Ascending aorta (tissue), 2 donors: ENCODE measurements at regions not wholly inside any gene's neighbourhood (a gene's known extent, or its start where the extent isn't known, plus 50 kb on each side); places are given as distances from the start of the nearest gene placed in this dataset.

ENCODE experiments used
- DNase-seq, 2 donors: peaks; one replicate each; pipeline ENCODE4 v3.0.0-alpha.2; 2019; ENCODE audit warnings: low spot score in 2 of 2
- H3K27ac ChIP-seq, 2 donors: fragments of 200-600 bp; sonication (generic); one replicate each; pipeline ENCODE4 v1.5.1; 2016 to 2017; ENCODE audit warnings: mild to moderate bottlenecking in 1 of 2
- H3K27me3 ChIP-seq: fragments of 200-600 bp; sonication (generic); one replicate; pipeline ENCODE4 v1.5.1; 2017
- H3K36me3 ChIP-seq, 2 donors: fragments of 200-600 bp; sonication (generic); one replicate each; pipeline ENCODE4 v1.5.1; 2016
- H3K4me1 ChIP-seq, 2 donors: fragments of 200-600 bp; sonication (generic); one replicate each; pipeline ENCODE4 v1.5.1; 2016 to 2017; ENCODE audit warnings: mild to moderate bottlenecking in 1 of 2
- H3K4me3 ChIP-seq, 2 donors: fragments of 200-600 bp; sonication (generic); one replicate each; pipeline ENCODE4 v1.5.1; 2016 to 2017; ENCODE audit warnings: mild to moderate bottlenecking in 1 of 2
- H3K9me3 ChIP-seq, 2 donors: fragments of 200-600 bp; sonication (generic); one replicate each; pipeline ENCODE4 v1.5.1; 2016
- CTCF ChIP-seq, 3 experiments: fragments of 200-600 bp in 2 of 3; fragments of 450-650 bp in 1 of 3; sonication (generic) in 2 of 3; IDR thresholded peaks; one replicate each; pipeline ENCODE4 v1.5.1; 2016 to 2019; ENCODE audit warnings: antibody characterized with exemption in 3 of 3, mild to moderate bottlenecking in 1 of 3, moderate library complexity in 1 of 3
- intact Hi-C: fragments of 100-400 bp; cut with DNase I; formaldehyde crosslinking; loops from one replicate; pipeline ENCODE4 v1.15.1; 2023

DNA sequence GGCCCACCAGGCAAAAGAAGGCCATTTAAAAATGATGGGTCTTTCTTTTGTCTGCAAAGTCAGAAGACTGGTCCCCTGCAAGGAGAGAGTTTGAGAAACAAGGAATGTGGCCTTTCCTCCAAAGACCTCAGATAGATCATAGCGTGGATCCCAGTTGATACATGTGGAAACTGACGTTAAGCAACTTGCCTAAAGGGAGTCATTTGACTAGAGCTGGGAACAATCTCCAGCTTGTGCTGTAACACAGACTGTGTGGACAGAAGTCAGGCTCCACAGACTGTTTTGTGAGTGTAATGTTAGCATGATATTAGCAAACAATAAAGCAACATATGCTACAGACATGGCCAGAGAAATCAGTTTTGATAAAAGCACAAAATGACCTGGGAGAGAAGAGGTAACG is 140.4 kb upstream of the CITED2 start:
- DNase-seq = no peak
- no peak overlapping the region for H3K27ac ChIP-seq
- intact Hi-C loops = no loop called here
- H3K36me3 ChIP-seq = no peaks in the 10 kb centered on the region
- H3K4me3 ChIP-seq = no peak overlapping the region
- no peaks in the 10 kb centered on the region for H3K27me3 ChIP-seq
- H3K4me1 ChIP-seq = no peaks in the 10 kb centered on the region
- H3K9me3 ChIP-seq = no peaks in the 10 kb centered on the region
- no peak for TF ChIP-seq CTCF (IDR thresholded peaks at IDR 0.05)

DNA sequence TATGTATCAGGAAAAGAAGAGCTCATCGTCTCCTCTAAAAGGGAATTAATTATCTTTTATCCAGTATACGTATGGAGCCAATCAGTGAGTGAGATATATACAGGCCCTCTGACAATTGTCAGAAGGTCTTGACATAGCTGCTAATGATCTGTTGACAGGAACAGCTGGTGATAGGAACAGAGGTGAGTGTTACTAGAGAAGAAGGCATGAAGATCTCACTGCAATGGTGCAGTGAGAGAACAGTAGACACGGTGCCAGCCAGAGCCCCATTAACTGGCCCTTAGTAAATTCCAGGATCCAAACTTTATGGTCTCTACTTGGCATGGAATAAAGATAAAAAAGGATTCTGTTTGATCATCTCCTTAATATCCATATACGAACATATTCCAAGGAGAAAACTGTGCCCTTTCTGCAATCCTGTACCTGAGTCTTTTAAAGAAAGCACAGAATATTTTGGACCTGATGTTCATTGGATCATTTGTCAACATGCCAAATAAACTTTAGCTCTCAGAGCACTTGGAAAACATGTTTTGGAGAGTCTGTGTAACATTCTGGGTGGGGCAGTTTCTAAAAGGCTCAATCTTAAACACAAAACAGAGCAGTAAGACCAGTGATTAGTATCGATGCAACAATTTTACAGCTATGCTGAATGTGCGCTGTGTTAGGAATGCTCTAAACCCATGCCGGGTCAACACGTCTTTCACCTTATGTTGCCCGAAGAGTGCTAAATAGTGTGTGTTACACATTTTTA is 135.8 kb upstream of the CITED2 start:
- H3K4me1 ChIP-seq = no peaks in the 10 kb centered on the region
- no peak for TF ChIP-seq CTCF (IDR thresholded peaks at IDR 0.05)
- H3K4me3 ChIP-seq = no peak overlapping the region
- no peak for DNase-seq
- H3K9me3 ChIP-seq = no peaks in the 10 kb centered on the region
- H3K27ac ChIP-seq = no peak overlapping the region
- intact Hi-C loops = no loop called here
- no peaks in the 10 kb centered on the region for H3K27me3 ChIP-seq
- H3K36me3 ChIP-seq = no peaks in the 10 kb centered on the region

GRCh38 chr6:139509167-139509566 is 134.7 kb upstream of the CITED2 start:
- Histone ChIP-seq H3K27ac (no peak overlapping the region), H3K9me3 (no peaks in the 10 kb centered on the region), H3K4me3 (no peak overlapping the region), H3K36me3 (no peaks in the 10 kb centered on the region), H3K4me1 (no peaks in the 10 kb centered on the region), H3K27me3 (no peaks in the 10 kb centered on the region)
- no peak for DNase-seq
- intact Hi-C loops = no loop called here
- TF ChIP-seq CTCF (IDR thresholded peaks at IDR 0.05) = no peak

- H3K4me3 ChIP-seq = no peak overlapping the region
- no peaks in the 10 kb centered on the region for H3K9me3 ChIP-seq
- H3K36me3 ChIP-seq = no peaks in the 10 kb centered on the region
- intact Hi-C loops = no loop called here
- TF ChIP-seq CTCF (IDR thresholded peaks at IDR 0.05) = no peak
- no peaks in the 10 kb centered on the region for H3K4me1 ChIP-seq
- no peaks in the 10 kb centered on the region for H3K27me3 ChIP-seq
- H3K27ac ChIP-seq = no peak overlapping the region
- no peak for DNase-seq
Measured at GRCh38 chr6:139508576-139508975, 134.1 kb upstream of the CITED2 start.

DNA sequence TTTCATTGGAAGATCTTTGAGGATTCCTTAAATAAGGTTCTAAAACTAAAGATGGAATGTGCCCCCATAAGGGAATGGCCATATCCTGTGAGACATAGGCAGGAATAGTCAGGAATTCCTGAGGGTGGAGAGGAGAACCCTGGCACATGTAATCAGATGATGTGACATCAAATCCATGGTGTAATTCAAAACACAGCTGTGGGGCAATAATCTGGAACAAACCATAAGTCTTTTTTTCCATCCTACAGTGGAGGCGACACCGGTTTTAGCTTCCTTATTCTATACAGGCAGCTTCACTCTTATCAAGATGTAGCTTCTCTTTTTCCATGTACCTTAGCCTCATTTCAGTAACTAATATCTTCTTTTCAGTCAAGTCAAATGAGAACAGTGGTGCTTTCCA is 133.6 kb upstream of the CITED2 start:
- Histone ChIP-seq H3K4me1 (no peaks in the 10 kb centered on the region), H3K27me3 (no peaks in the 10 kb centered on the region), H3K36me3 (no peaks in the 10 kb centered on the region), H3K4me3 (no peak overlapping the region), H3K27ac (no peak overlapping the region), H3K9me3 (no peaks in the 10 kb centered on the region)
- no peak for DNase-seq
- no peak for TF ChIP-seq CTCF (IDR thresholded peaks at IDR 0.05)
- intact Hi-C loops = no loop called here

- TF ChIP-seq CTCF (IDR thresholded peaks at IDR 0.05) = no peak
- no peaks in the 10 kb centered on the region for H3K27me3 ChIP-seq
- intact Hi-C loops = no loop called here
- no peak overlapping the region for H3K27ac ChIP-seq
- H3K4me1 ChIP-seq = no peaks in the 10 kb centered on the region
- no peak for DNase-seq
- H3K9me3 ChIP-seq = no peaks in the 10 kb centered on the region
- H3K4me3 ChIP-seq = no peak overlapping the region
- H3K36me3 ChIP-seq = no peaks in the 10 kb centered on the region
Measured at GRCh38 chr6:139500977-139501376, 126.5 kb upstream of the CITED2 start.
